ENCODE measurements at regions not wholly inside any gene's neighbourhood (a gene's known extent, or its start where the extent isn't known, plus 50 kb on each side); places are given as distances from the start of the nearest gene placed in this dataset.

GRCh38 chr3:150067561-150067960, 96.9 kb upstream of the PFN2 start:
- Histone ChIP-seq H4K20me1 (ENCODE audit: low read depth, low read length) (no peaks in the 10 kb centered on the region), H3K9ac (ENCODE audit: low read length) (no peak overlapping the region), H3K79me2 (ENCODE audit: insufficient read depth, low read length) (no peaks in the 10 kb centered on the region), H3K36me3 (ENCODE audit: low read length) (no peaks in the 10 kb centered on the region), H3K9me3 (ENCODE audit: insufficient read depth, low read length) (no peaks in the 10 kb centered on the region), H3F3A (ENCODE audit: insufficient read depth) (no peaks in the 10 kb centered on the region), H3K4me2 (ENCODE audit: low read depth, low read length, poor library complexity, severe bottlenecking) (no peak overlapping the region), H3K4me3 (ENCODE audit: insufficient read depth, low read length, poor library complexity, severe bottlenecking) (no peak overlapping the region), H3K9me2 (replicated peaks; ENCODE audit: insufficient read depth, low read length) (no peaks in the 10 kb centered on the region), H3K27ac (ENCODE audit: low read depth, low read length) (no peak overlapping the region), H2AFZ (ENCODE audit: low read depth, low read length, severe bottlenecking) (no peak overlapping the region), H3K27me3 (ENCODE audit: low read length) (no peaks in the 10 kb centered on the region)
- TF ChIP-seq, protein P1, sequence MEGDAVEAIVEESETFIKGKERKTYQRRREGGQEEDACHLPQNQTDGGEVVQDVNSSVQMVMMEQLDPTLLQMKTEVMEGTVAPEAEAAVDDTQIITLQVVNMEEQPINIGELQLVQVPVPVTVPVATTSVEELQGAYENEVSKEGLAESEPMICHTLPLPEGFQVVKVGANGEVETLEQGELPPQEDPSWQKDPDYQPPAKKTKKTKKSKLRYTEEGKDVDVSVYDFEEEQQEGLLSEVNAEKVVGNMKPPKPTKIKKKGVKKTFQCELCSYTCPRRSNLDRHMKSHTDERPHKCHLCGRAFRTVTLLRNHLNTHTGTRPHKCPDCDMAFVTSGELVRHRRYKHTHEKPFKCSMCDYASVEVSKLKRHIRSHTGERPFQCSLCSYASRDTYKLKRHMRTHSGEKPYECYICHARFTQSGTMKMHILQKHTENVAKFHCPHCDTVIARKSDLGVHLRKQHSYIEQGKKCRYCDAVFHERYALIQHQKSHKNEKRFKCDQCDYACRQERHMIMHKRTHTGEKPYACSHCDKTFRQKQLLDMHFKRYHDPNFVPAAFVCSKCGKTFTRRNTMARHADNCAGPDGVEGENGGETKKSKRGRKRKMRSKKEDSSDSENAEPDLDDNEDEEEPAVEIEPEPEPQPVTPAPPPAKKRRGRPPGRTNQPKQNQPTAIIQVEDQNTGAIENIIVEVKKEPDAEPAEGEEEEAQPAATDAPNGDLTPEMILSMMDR (IDR thresholded peaks at IDR 0.05; ENCODE audit: insufficient read depth, low read length, poor library complexity, severe bottlenecking) = no peak
- TF ChIP-seq EZH2phosphoT487 (conservative IDR thresholded peaks at IDR 0.05; ENCODE audit: low read length) = no peak

DNA sequence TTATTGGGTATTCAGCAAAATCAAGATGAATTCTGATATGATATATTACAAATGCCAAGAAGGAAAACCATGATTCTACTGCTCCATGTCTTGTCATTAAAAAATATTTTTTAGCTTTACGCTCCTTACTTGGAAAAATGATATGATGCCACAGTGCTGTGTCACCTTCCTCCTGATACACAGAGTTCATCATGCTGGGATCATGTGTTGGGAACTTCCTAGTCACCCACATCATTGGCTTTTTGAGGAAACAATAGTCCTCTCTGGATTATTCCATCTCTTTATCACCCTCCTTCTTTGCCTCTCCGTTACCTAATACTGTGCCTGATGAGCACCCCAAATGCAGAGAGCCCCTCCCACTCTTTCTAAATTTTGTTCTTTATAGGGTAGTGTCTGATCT, 94.3 kb upstream of the PFN2 start:
- no peak overlapping the region for H3K4me2 ChIP-seq (ENCODE audit: low read depth, low read length, poor library complexity, severe bottlenecking)
- no peak overlapping the region for H2AFZ ChIP-seq (ENCODE audit: low read depth, low read length, severe bottlenecking)
- H3K27me3 ChIP-seq (ENCODE audit: low read length) = no peaks in the 10 kb centered on the region
- no peak overlapping the region for H3K4me3 ChIP-seq (ENCODE audit: insufficient read depth, low read length, poor library complexity, severe bottlenecking)
- H4K20me1 ChIP-seq (ENCODE audit: low read depth, low read length) = no peaks in the 10 kb centered on the region
- no peaks in the 10 kb centered on the region for H3K9me2 ChIP-seq (replicated peaks; ENCODE audit: insufficient read depth, low read length)
- H3K79me2 ChIP-seq (ENCODE audit: insufficient read depth, low read length) = no peaks in the 10 kb centered on the region
- H3K27ac ChIP-seq (ENCODE audit: low read depth, low read length) = no peak overlapping the region
- H3F3A ChIP-seq (ENCODE audit: insufficient read depth) = no peaks in the 10 kb centered on the region
- H3K9ac ChIP-seq (ENCODE audit: low read length) = no peak overlapping the region
- TF ChIP-seq EZH2phosphoT487 (conservative IDR thresholded peaks at IDR 0.05; ENCODE audit: low read length) = no peak
- TF ChIP-seq, protein P1 (IDR thresholded peaks at IDR 0.05; ENCODE audit: insufficient read depth, low read length, poor library complexity, severe bottlenecking) = no peak
- no peaks in the 10 kb centered on the region for H3K36me3 ChIP-seq (ENCODE audit: low read length)
- no peaks in the 10 kb centered on the region for H3K9me3 ChIP-seq (ENCODE audit: insufficient read depth, low read length)

DNA sequence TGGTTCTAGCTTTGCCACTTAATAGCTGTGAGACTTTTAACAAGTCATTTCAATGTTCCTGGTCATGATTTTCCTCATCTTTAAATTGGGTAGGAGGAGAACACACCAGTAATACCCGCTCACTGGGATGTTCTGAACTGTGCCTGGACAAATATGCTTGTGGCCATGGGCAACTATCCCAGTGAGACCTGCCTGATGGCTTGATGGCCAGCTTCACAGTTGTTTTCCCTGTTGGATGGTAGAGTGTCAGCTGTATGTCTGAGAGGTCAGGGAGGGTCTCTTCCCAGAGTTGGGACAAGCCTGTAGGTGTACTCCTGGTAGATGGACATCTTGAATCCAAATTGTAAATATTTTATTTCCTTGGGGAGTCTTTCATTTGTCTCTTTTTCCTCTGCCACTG, 92.5 kb upstream of the PFN2 start:
- H3K9ac ChIP-seq (ENCODE audit: low read length) = no peak overlapping the region
- no peak overlapping the region for H2AFZ ChIP-seq (ENCODE audit: low read depth, low read length, severe bottlenecking)
- no peaks in the 10 kb centered on the region for H4K20me1 ChIP-seq (ENCODE audit: low read depth, low read length)
- no peaks in the 10 kb centered on the region for H3K79me2 ChIP-seq (ENCODE audit: insufficient read depth, low read length)
- TF ChIP-seq, protein P1 (IDR thresholded peaks at IDR 0.05; ENCODE audit: insufficient read depth, low read length, poor library complexity, severe bottlenecking) = no peak
- no peak for TF ChIP-seq EZH2phosphoT487 (conservative IDR thresholded peaks at IDR 0.05; ENCODE audit: low read length)
- H3K36me3 ChIP-seq (ENCODE audit: low read length) = no peaks in the 10 kb centered on the region
- no peak overlapping the region for H3K27ac ChIP-seq (ENCODE audit: low read depth, low read length)
- H3K9me2 ChIP-seq (replicated peaks; ENCODE audit: insufficient read depth, low read length) = no peaks in the 10 kb centered on the region
- H3K4me3 ChIP-seq (ENCODE audit: insufficient read depth, low read length, poor library complexity, severe bottlenecking) = no peak overlapping the region
- no peaks in the 10 kb centered on the region for H3K9me3 ChIP-seq (ENCODE audit: insufficient read depth, low read length)
- no peaks in the 10 kb centered on the region for H3K27me3 ChIP-seq (ENCODE audit: low read length)
- H3K4me2 ChIP-seq (ENCODE audit: low read depth, low read length, poor library complexity, severe bottlenecking) = no peak overlapping the region
- H3F3A ChIP-seq (ENCODE audit: insufficient read depth) = no peaks in the 10 kb centered on the region
